Calu3 (cell line): ENCODE measurements at regions not wholly inside any gene's neighbourhood (a gene's known extent, or its start where the extent isn't known, plus 50 kb on each side); places are given as distances from the start of the nearest gene placed in this dataset.
"Not testable (repeated sequence)": the region's sequence is repeated elsewhere in the genome, so short reads cannot be mapped to it uniquely, and the experiment has no call there.

ENCODE experiments used
- BruUV-seq: library from RNA; stranded (reverse); fragments of 400-500 nt; replicated peaks from 2 replicates; lab custom pipeline; 2021; lab: Mats Ljungman, UMichigan
- CTCF ChIA-PET: fragments of 300-600 bp; sonication (Branson Sonifier 250); formaldehyde crosslinking; loops from one replicate; lab custom pipeline; 2022; ENCODE audit warnings: antibody characterized with exemption; lab: Charles Lee
- DNase-seq: peaks from one replicate; pipeline ENCODE4 v3.0.0; 2022
- H3K27ac Mint-ChIP-seq: one replicate; pipeline ENCODE4 v1.8.0; 2022; ENCODE audit warnings: mixed read lengths; ENCODE audit not compliant: unreplicated experiment
- H3K27me3 Mint-ChIP-seq: one replicate; pipeline ENCODE4 v1.8.0; 2022; ENCODE audit warnings: mixed read lengths; ENCODE audit not compliant: unreplicated experiment
- H3K36me3 Mint-ChIP-seq: one replicate; pipeline ENCODE4 v1.8.0; 2022; ENCODE audit warnings: mild to moderate bottlenecking, moderate library complexity, mixed read lengths; ENCODE audit not compliant: insufficient read depth, unreplicated experiment
- H3K4me1 Mint-ChIP-seq: one replicate; pipeline ENCODE4 v1.8.0; 2022; ENCODE audit warnings: mild to moderate bottlenecking, low read depth, mixed read lengths; ENCODE audit not compliant: unreplicated experiment
- H3K4me3 Mint-ChIP-seq: one replicate; pipeline ENCODE4 v1.8.0; 2022; ENCODE audit warnings: mild to moderate bottlenecking, low read depth, moderate library complexity, mixed read lengths; ENCODE audit not compliant: unreplicated experiment
- H3K9me3 Mint-ChIP-seq: one replicate; pipeline ENCODE4 v1.8.0; 2022; ENCODE audit warnings: low read depth, mixed read lengths; ENCODE audit not compliant: unreplicated experiment
- intact Hi-C: fragments of 100-400 bp; cut with micrococcal nuclease; formaldehyde crosslinking; loops from one replicate; pipeline ENCODE4 v1.10.0; 2022; ENCODE audit not compliant: unreplicated experiment
- TF ChIP-seq, protein P1 (sequence below): fragments of 200-600 bp; IDR thresholded peaks from one replicate; pipeline ENCODE4 v1.8.0; 2022; ENCODE audit warnings: antibody characterized with exemption; ENCODE audit not compliant: unreplicated experiment

DNA sequence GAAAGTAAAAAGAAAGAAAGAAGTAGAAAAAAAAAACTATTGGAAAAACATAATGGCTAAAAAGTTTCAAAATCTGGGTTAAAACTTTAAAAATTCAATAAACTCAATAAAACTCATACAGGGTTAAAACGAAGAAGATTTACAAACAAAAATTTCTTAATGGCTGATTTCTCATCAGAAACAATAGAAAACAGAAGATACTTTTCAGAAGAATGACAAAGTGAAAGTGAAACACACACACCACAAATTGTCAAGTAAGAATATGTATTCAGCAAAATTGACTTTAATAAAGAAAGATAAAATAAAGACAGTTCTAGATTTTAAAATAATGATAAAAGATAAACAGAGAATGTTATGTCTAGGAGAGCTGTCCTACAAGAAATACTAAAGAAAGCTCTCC, 618.9 kb upstream of the GJE1 start:
- no peaks in the 10 kb centered on the region for H3K27me3 Mint-ChIP-seq
- H3K4me1 Mint-ChIP-seq = no peaks in the 10 kb centered on the region
- BruUV-seq = no TSS peak
- CTCF ChIA-PET = interaction anchor here (1.3 kb wide), 1 partner anchor 133 kb away, joined by 4 read pairs; no protein-coding TSS in a partner anchor
- TF ChIP-seq, protein P1, sequence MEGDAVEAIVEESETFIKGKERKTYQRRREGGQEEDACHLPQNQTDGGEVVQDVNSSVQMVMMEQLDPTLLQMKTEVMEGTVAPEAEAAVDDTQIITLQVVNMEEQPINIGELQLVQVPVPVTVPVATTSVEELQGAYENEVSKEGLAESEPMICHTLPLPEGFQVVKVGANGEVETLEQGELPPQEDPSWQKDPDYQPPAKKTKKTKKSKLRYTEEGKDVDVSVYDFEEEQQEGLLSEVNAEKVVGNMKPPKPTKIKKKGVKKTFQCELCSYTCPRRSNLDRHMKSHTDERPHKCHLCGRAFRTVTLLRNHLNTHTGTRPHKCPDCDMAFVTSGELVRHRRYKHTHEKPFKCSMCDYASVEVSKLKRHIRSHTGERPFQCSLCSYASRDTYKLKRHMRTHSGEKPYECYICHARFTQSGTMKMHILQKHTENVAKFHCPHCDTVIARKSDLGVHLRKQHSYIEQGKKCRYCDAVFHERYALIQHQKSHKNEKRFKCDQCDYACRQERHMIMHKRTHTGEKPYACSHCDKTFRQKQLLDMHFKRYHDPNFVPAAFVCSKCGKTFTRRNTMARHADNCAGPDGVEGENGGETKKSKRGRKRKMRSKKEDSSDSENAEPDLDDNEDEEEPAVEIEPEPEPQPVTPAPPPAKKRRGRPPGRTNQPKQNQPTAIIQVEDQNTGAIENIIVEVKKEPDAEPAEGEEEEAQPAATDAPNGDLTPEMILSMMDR = no peak
- intact Hi-C loops = no loop called here
- H3K27ac Mint-ChIP-seq = peak overlapping the region; percentile 85
- DNase-seq = no peak
- H3K36me3 Mint-ChIP-seq = no peaks in the 10 kb centered on the region
- H3K9me3 Mint-ChIP-seq = no peaks in the 10 kb centered on the region
- peak overlapping the region; percentile 49 for H3K4me3 Mint-ChIP-seq

DNA sequence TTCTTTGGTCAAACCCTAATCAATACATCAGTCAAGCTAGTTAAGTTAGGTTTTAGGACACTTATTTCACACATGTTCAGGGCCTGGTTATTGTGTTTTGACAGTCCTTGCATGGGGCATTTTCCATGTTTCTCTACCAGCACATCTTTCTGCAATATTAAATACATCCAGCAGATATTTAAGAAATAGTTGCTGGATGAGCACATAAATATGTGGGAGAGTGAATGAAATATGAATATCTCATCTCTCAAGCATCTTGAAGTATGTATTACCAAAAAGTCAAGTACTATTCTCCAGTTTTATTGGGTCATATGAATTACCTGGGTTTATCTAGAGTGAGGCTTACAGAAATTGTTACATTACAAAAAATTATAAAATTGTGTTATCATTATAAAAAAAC, 621.9 kb upstream of the GJE1 start:
- no peaks in the 10 kb centered on the region for H3K36me3 Mint-ChIP-seq
- CTCF ChIA-PET = no interaction called here
- TF ChIP-seq, protein P1 = no peak
- H3K9me3 Mint-ChIP-seq = peaks cover 7% of the 10 kb centered on the region
- no peaks in the 10 kb centered on the region for H3K27me3 Mint-ChIP-seq
- no peak overlapping the region for H3K27ac Mint-ChIP-seq
- DNase-seq = no peak
- no peaks in the 10 kb centered on the region for H3K4me1 Mint-ChIP-seq
- intact Hi-C loops = no loop called here
- no TSS peak for BruUV-seq
- no peak overlapping the region for H3K4me3 Mint-ChIP-seq

DNA sequence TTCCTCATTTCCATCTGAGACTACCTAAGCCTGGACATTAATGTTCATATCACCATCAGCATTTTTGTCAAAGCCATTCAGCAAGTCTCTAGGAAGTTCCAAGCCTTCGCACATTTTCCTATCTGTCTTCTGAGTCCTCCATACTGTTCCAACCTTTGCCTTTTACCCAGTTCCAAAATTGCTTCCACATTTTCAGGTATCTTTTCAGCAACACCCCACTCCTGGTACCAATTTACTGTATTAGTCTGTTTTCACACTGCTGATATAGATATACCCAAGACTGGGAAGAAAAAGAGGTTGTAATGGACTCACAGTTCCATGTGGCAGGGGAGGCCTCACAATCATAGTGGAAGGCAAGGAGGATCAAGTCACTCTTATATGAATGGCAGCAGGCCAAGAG, 626.7 kb upstream of the GJE1 start:
- H3K4me3 Mint-ChIP-seq, intact Hi-C loops, DNase-seq, CTCF ChIA-PET, H3K36me3 Mint-ChIP-seq, H3K4me1 Mint-ChIP-seq, H3K9me3 Mint-ChIP-seq, H3K27me3 Mint-ChIP-seq, BruUV-seq, H3K27ac Mint-ChIP-seq: not testable (repeated sequence)

DNA sequence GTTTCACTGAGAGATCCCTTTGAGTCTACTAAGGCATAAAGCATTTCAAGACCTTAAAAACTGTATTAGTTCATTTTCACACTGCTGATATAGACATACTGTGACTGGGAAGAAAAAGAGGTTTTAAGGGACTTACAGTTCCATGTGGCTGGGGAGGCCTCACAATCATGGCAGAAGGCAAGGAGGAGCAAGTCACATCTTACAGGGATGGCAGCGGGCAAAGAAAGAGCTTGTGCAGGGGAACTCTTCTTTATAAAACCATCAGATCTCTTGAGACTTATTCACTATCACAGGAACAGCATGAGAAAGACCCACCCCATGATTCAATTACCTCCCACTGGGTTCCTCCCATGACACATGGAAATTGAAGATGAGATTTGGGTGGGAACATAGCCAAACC, 628.4 kb upstream of the GJE1 start:
- H3K4me3 Mint-ChIP-seq, H3K36me3 Mint-ChIP-seq, H3K9me3 Mint-ChIP-seq, CTCF ChIA-PET, H3K27me3 Mint-ChIP-seq, H3K4me1 Mint-ChIP-seq, H3K27ac Mint-ChIP-seq, BruUV-seq, DNase-seq, intact Hi-C loops: not testable (repeated sequence)

DNA sequence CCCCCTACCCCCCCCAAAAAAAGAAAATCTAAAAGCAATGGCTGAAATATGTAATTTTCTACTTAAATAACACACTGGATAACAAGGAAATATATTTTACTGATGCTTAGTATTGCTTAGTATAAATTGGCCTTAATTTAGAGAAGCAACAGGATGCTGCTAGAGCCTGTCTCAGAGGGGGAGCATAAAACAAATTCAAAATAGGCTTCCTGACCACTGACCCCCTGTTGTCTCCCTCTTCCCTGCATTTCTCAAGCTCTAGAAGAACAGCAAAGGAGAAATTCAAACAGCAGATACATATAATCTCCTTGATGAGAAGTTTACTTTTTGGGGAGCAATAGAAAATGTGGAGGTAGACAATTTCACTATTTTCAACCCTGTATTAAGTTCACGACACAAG, 631.1 kb upstream of the GJE1 start:
- Mint-ChIP-seq H3K4me3 (no peak overlapping the region), H3K4me1 (no peaks in the 10 kb centered on the region), H3K27ac (no peak overlapping the region), H3K36me3 (no peaks in the 10 kb centered on the region), H3K27me3 (no peaks in the 10 kb centered on the region), H3K9me3 (peaks cover 4% of the 10 kb centered on the region)
- intact Hi-C loops = no loop called here
- TF ChIP-seq, protein P1 = no peak
- no TSS peak for BruUV-seq
- no peak for DNase-seq
- CTCF ChIA-PET = no interaction called here
